GM12878 (cell line): ENCODE measurements at regions not wholly inside any gene's neighbourhood (a gene's known extent, or its start where the extent isn't known, plus 50 kb on each side); places are given as distances from the start of the nearest gene placed in this dataset.
"Not testable (repeated sequence)": the region's sequence is repeated elsewhere in the genome, so short reads cannot be mapped to it uniquely, and the experiment has no call there.

ENCODE experiments used
- ATAC-seq: fragments of 200-7000 bp; cut with Tn5 transposase; 3 replicates; pipeline ENCODE4 v1.9.1; 2020; ENCODE audit warnings: mild to moderate bottlenecking, moderate library complexity
- BruUV-seq: library from RNA; stranded (reverse); fragments of 400-500 nt; replicated peaks from 2 replicates; lab custom pipeline; 2021; lab: Mats Ljungman, UMichigan
- CTCF ChIA-PET: fragments of 300-600 bp; sonication (Branson Sonifier 250); formaldehyde crosslinking; extraction: SDS; loops from one replicate; lab custom pipeline; 2021; ENCODE audit warnings: inconsistent platforms; lab: Yijun Ruan, JAX
- POLR2A ChIA-PET: fragments of 350-600 bp; formaldehyde crosslinking; extraction: SDS; loops from one replicate; lab custom pipeline; 2021; ENCODE audit warnings: inconsistent platforms; lab: Charles Lee
- RAD21 ChIA-PET: fragments of 300-600 bp; sonication (Branson Sonifier 250); formaldehyde crosslinking; loops from one replicate; lab custom pipeline; 2023; ENCODE audit warnings: antibody characterized with exemption; ENCODE audit not compliant: unreplicated experiment; lab: Charles Lee
- SMC1A ChIA-PET: fragments of 300-600 bp; sonication (Branson Sonifier 250); formaldehyde crosslinking; loops from one replicate; lab custom pipeline; 2023; ENCODE audit not compliant: unreplicated experiment, uncharacterized antibody; lab: Charles Lee
- DNase-seq: peaks from one replicate; pipeline ENCODE4 v3.0.0-alpha.2; 2011; ENCODE audit warnings: low read depth, low spot score
- FAIRE-seq: peaks from 3 replicates; lab custom pipeline; 2011; peaks lifted over from hg19 to GRCh38; lab: Jason Lieb, UNC
- H2AFZ ChIP-seq: 2 replicates; pipeline ENCODE4 v1.6.0; 2011; ENCODE audit warnings: low read depth, low read length, control low read depth; ENCODE audit not compliant: control insufficient read depth
- H3K27ac ChIP-seq: 2 replicates; pipeline ENCODE4 v1.5.1; 2011; ENCODE audit warnings: control low read depth; ENCODE audit not compliant: control insufficient read depth, insufficient read depth
- H3K27me3 ChIP-seq, 2 experiments: replicated peaks in 1 of 2; 2 replicates each; pipeline versions ENCODE4 v1.6.0 to v1.6.1; 2011; ENCODE audit warnings: low read length in 1 of 2; ENCODE audit not compliant: control insufficient read depth in 2 of 2, insufficient read depth in 2 of 2
- H3K36me3 ChIP-seq, 2 experiments: 2 replicates each; pipeline ENCODE4 v1.5.1; 2011; ENCODE audit warnings: low read length in 1 of 2; ENCODE audit not compliant: control insufficient read depth in 2 of 2, insufficient read depth in 2 of 2
- H3K4me1 ChIP-seq: 2 replicates; pipeline ENCODE4 v1.6.1; 2011; ENCODE audit warnings: mild to moderate bottlenecking, low read length, moderate library complexity, mixed read lengths; ENCODE audit not compliant: control insufficient read depth, insufficient read depth
- H3K4me2 ChIP-seq: 2 replicates; pipeline ENCODE4 v1.6.0; 2011; ENCODE audit warnings: control low read depth; ENCODE audit not compliant: control insufficient read depth, insufficient read depth
- H3K4me3 ChIP-seq: fragments of 200-600 bp; sonication (generic); 2 replicates; pipeline ENCODE4 v1.5.1; 2016
- H3K79me2 ChIP-seq: 2 replicates; pipeline ENCODE4 v1.6.0; 2011; ENCODE audit warnings: low read length; ENCODE audit not compliant: control insufficient read depth, insufficient read depth
- H3K9ac ChIP-seq: 2 replicates; pipeline ENCODE4 v1.8.0; 2011; ENCODE audit warnings: low read length, control low read depth, mixed read lengths; ENCODE audit not compliant: control insufficient read depth, insufficient read depth
- H3K9me3 ChIP-seq: replicated peaks from 3 replicates; pipeline ENCODE4 v1.5.1; 2011; ENCODE audit warnings: mild to moderate bottlenecking, low read length; ENCODE audit not compliant: control insufficient read depth, insufficient read depth
- H4K20me1 ChIP-seq: 2 replicates; pipeline ENCODE4 v1.6.0; 2011; ENCODE audit not compliant: control insufficient read depth, insufficient read depth
- E2F4 ChIP-seq: IDR thresholded peaks from 2 replicates; pipeline ENCODE4 v1.6.1; 2012; ENCODE audit warnings: low read depth, low read length, improper control_type of control experiment
- NFIC ChIP-seq: IDR thresholded peaks from 2 replicates; pipeline ENCODE4 v1.6.1; 2012; ENCODE audit warnings: low read depth, mild to moderate bottlenecking, inconsistent platforms, low read length, moderate library complexity
- NR2F1 ChIP-seq: fragments of 450-650 bp; conservative IDR thresholded peaks from 2 replicates; pipeline ENCODE4 v1.6.1; 2017; ENCODE audit warnings: mild to moderate bottlenecking
- RBBP5 ChIP-seq: fragments of 200-600 bp; sonication (generic); conservative IDR thresholded peaks from 2 replicates; pipeline ENCODE4 v1.6.1; 2016
- SREBF1 ChIP-seq: IDR thresholded peaks from 2 replicates; pipeline ENCODE4 v1.6.1; 2012; ENCODE audit warnings: mild to moderate bottlenecking, low read length
- ZBTB4 ChIP-seq: fragments of 450-650 bp; formaldehyde crosslinking; IDR thresholded peaks from 2 replicates; pipeline ENCODE4 v1.4.0; 2022; ENCODE audit warnings: mild to moderate bottlenecking, moderate library complexity
- WGBS: methylation state at CpG from one replicate; pipeline ENCODE4 v1.1.6; 2016; ENCODE audit warnings: low lambda C conversion rate; ENCODE audit not compliant: insufficient replicate concordance, insufficient coverage; ENCODE audit errors: missing lambda C conversion rate; 5-methylcytosine and 5-hydroxymethylcytosine counted together
- in situ Hi-C: fragments of 300-500 bp; cut with MboI; formaldehyde crosslinking; loops from 9 replicates; pipeline ENCODE4 v1.14.3; 2018; ENCODE audit warnings: mixed read lengths
- intact Hi-C: fragments of 100-400 bp; cut with micrococcal nuclease; formaldehyde crosslinking; loops from one replicate; pipeline ENCODE4 v1.14.2; 2022; ENCODE audit not compliant: unreplicated experiment

- TF ChIP-seq ZBTB4, result no peak
- TF ChIP-seq NFIC, result no peak
- TF ChIP-seq SREBF1, result no peak
- no peak for TF ChIP-seq E2F4
- TF ChIP-seq NR2F1, result no peak
- TF ChIP-seq RBBP5, result no peak
Observed at GRCh38 chr4:112956484-112956896, 93.0 kb upstream of the ANK2 start (continued).

- WGBS, result 90% methylated on average over 18 of the region's 31 CpGs
- H3K4me1 ChIP-seq, intact Hi-C loops, RAD21 ChIA-PET, ATAC-seq, H3K9ac ChIP-seq, BruUV-seq, CTCF ChIA-PET, H3K27me3 ChIP-seq, H3K79me2 ChIP-seq, H3K4me2 ChIP-seq, H3K36me3 ChIP-seq, H4K20me1 ChIP-seq, DNase-seq, in situ Hi-C loops, POLR2A ChIA-PET, H2AFZ ChIP-seq, H3K4me3 ChIP-seq, SMC1A ChIA-PET, H3K9me3 ChIP-seq, H3K27ac ChIP-seq, FAIRE-seq: not testable (repeated sequence)
Observed at GRCh38 chr4:112957764-112958163, 91.7 kb upstream of the ANK2 start.
